ENCODE measurements at regions not wholly inside any gene's neighbourhood (a gene's known extent, or its start where the extent isn't known, plus 50 kb on each side); places are given as distances from the start of the nearest gene placed in this dataset.
"Not testable (repeated sequence)": the region's sequence is repeated elsewhere in the genome, so short reads cannot be mapped to it uniquely, and the experiment has no call there.

GRCh38 chr16:10290467-10291105, 95.3 kb upstream of the ATF7IP2 start:
- not testable (repeated sequence) for TF ChIP-seq EZH2 (optimal IDR thresholded peaks at IDR 0.05; ENCODE audit: low read depth, low read length); EZH2phosphoT487 (IDR thresholded peaks at IDR 0.05; ENCODE audit: low read length)

Data from MM.1S (cell line).